Naive thymus-derived CD4-positive, alpha-beta T cell (primary cell): ENCODE measurements at regions not wholly inside any gene's neighbourhood (a gene's known extent, or its start where the extent isn't known, plus 50 kb on each side); places are given as distances from the start of the nearest gene placed in this dataset.

Source experiments
- ATAC-seq: fragments of 150-1000 bp; cut with Tn5 transposase; 2 replicates; pipeline ENCODE4 v1.10.0; 2021; ENCODE audit warnings: mild to moderate bottlenecking, moderate library complexity
- CTCF ChIA-PET: fragments of 350-600 bp; sonication (Branson Sonifier 250); formaldehyde crosslinking; loops from one replicate; lab custom pipeline; 2021; ENCODE audit warnings: antibody characterized with exemption; lab: Charles Lee
- POLR2A ChIA-PET: fragments of 350-600 bp; sonication (Branson Sonifier 250); formaldehyde crosslinking; loops from one replicate; lab custom pipeline; 2021; ENCODE audit warnings: antibody characterized with exemption, inconsistent platforms; lab: Charles Lee
- DNase-seq, 9 donors: peaks; one replicate each; pipeline versions ENCODE4 v3.0.0 to v3.0.0-alpha.2; 2020 to 2022; ENCODE audit warnings: mixed read lengths in 1 of 9
- H3K27ac ChIP-seq: one replicate; pipeline ENCODE4 v1.7.0; 2013; ENCODE audit warnings: mild to moderate bottlenecking, low read depth, low read length, moderate library complexity
- H3K27me3 ChIP-seq, 2 donors: one replicate each; pipeline ENCODE4 v1.7.0; 2013; ENCODE audit warnings: low read length in 2 of 2, mild to moderate bottlenecking in 2 of 2, moderate library complexity in 2 of 2; ENCODE audit not compliant: control insufficient read depth in 2 of 2, insufficient read depth in 2 of 2
- H3K36me3 ChIP-seq, 3 experiments: 1 replicate in 2 of 3; 2 replicates in 1 of 3; pipeline ENCODE4 v1.7.0; 2013; ENCODE audit warnings: low read length in 3 of 3, mild to moderate bottlenecking in 3 of 3, moderate library complexity in 1 of 3; ENCODE audit not compliant: insufficient read depth in 3 of 3, control insufficient read depth in 2 of 3
- H3K4me1 ChIP-seq, 2 donors: one replicate each; pipeline ENCODE4 v1.7.0; 2013; ENCODE audit warnings: low read length in 2 of 2, mild to moderate bottlenecking in 2 of 2, moderate library complexity in 1 of 2; ENCODE audit not compliant: control insufficient read depth in 2 of 2, insufficient read depth in 2 of 2
- H3K4me3 ChIP-seq: 2 replicates; pipeline ENCODE4 v1.7.0; 2013; ENCODE audit warnings: mild to moderate bottlenecking, low read length
- H3K9me3 ChIP-seq, 3 experiments: 1 replicate in 2 of 3; 2 replicates in 1 of 3; pipeline ENCODE4 v1.7.0; 2013; ENCODE audit warnings: low read length in 3 of 3; ENCODE audit not compliant: control insufficient read depth in 2 of 3
- H3K27ac Mint-ChIP-seq, 9 donors: one replicate each; pipeline ENCODE4 v1.8.0; 2020 to 2022; ENCODE audit warnings: mixed read lengths in 9 of 9, mild to moderate bottlenecking in 8 of 9, moderate library complexity in 5 of 9, inconsistent platforms in 2 of 9
- H3K27me3 Mint-ChIP-seq, 5 donors: one replicate each; pipeline ENCODE4 v1.8.0; 2021 to 2022; ENCODE audit warnings: mixed read lengths in 5 of 5, mild to moderate bottlenecking in 1 of 5
- H3K36me3 Mint-ChIP-seq, 5 donors: one replicate each; pipeline ENCODE4 v1.8.0; 2020 to 2022; ENCODE audit warnings: mixed read lengths in 5 of 5, mild to moderate bottlenecking in 3 of 5, inconsistent platforms in 1 of 5
- H3K4me1 Mint-ChIP-seq, 7 donors: one replicate each; pipeline ENCODE4 v1.8.0; 2020 to 2022; ENCODE audit warnings: mixed read lengths in 7 of 7, mild to moderate bottlenecking in 3 of 7, inconsistent platforms in 1 of 7
- H3K4me3 Mint-ChIP-seq, 10 donors: one replicate each; pipeline ENCODE4 v1.8.0; 2020 to 2022; ENCODE audit warnings: mild to moderate bottlenecking in 10 of 10, mixed read lengths in 10 of 10, moderate library complexity in 6 of 10, inconsistent platforms in 2 of 10
- H3K9me3 Mint-ChIP-seq, 11 donors: one replicate each; pipeline ENCODE4 v1.8.0; 2020 to 2022; ENCODE audit warnings: mixed read lengths in 11 of 11, mild to moderate bottlenecking in 4 of 11, inconsistent platforms in 1 of 11, moderate library complexity in 1 of 11
- intact Hi-C, 2 donors: fragments of 100-400 bp; cut with micrococcal nuclease; formaldehyde crosslinking; loops; one replicate each; pipeline ENCODE4 v1.15.1; 2023

- no peaks in the 10 kb centered on the region for H3K36me3 Mint-ChIP-seq
- CTCF ChIA-PET: no interaction called here
- peaks cover 0 to 4% (median 0%) of the 10 kb centered on the region in 11 donors for H3K9me3 Mint-ChIP-seq
- no peak overlapping the region for H3K27ac ChIP-seq
- H3K4me3 Mint-ChIP-seq: no peak overlapping the region
- POLR2A ChIA-PET: no interaction called here
- H3K27me3 ChIP-seq: no peaks in the 10 kb centered on the region
- H3K4me3 ChIP-seq: no peak overlapping the region
- no peaks in the 10 kb centered on the region for H3K4me1 ChIP-seq
- H3K9me3 ChIP-seq: no peaks in the 10 kb centered on the region
- no peaks in the 10 kb centered on the region for H3K36me3 ChIP-seq
- ATAC-seq (no peak), DNase-seq (no peak)
- intact Hi-C loops: no loop called here
- H3K27me3 Mint-ChIP-seq: peaks cover 0 to 13% (median 6%) of the 10 kb centered on the region in 5 donors
- no peaks in the 10 kb centered on the region for H3K4me1 Mint-ChIP-seq
- H3K27ac Mint-ChIP-seq: no peak overlapping the region
These were observed 261.7 kb downstream of the NEDD1 start for GRCh38 chr12:97168804-97169203.

GRCh38 chr12:97169889-97170567 is 263.0 kb downstream of the NEDD1 start:
- CTCF ChIA-PET: no interaction called here
- no peak overlapping the region for H3K4me3 ChIP-seq
- ATAC-seq (no peak), DNase-seq (no peak)
- Mint-ChIP-seq H3K4me3 (no peak overlapping the region), H3K4me1 (no peaks in the 10 kb centered on the region), H3K36me3 (no peaks in the 10 kb centered on the region), H3K27ac (no peak overlapping the region), H3K9me3 (no peaks in the 10 kb centered on the region), H3K27me3 (peaks cover 0 to 8% (median 0%) of the 10 kb centered on the region in 5 donors)
- no peak overlapping the region for H3K27ac ChIP-seq
- no peaks in the 10 kb centered on the region for H3K9me3 ChIP-seq
- POLR2A ChIA-PET: no interaction called here
- H3K4me1 ChIP-seq: no peaks in the 10 kb centered on the region
- H3K27me3 ChIP-seq: no peaks in the 10 kb centered on the region
- H3K36me3 ChIP-seq: no peaks in the 10 kb centered on the region
- intact Hi-C loops: no loop called here

DNA sequence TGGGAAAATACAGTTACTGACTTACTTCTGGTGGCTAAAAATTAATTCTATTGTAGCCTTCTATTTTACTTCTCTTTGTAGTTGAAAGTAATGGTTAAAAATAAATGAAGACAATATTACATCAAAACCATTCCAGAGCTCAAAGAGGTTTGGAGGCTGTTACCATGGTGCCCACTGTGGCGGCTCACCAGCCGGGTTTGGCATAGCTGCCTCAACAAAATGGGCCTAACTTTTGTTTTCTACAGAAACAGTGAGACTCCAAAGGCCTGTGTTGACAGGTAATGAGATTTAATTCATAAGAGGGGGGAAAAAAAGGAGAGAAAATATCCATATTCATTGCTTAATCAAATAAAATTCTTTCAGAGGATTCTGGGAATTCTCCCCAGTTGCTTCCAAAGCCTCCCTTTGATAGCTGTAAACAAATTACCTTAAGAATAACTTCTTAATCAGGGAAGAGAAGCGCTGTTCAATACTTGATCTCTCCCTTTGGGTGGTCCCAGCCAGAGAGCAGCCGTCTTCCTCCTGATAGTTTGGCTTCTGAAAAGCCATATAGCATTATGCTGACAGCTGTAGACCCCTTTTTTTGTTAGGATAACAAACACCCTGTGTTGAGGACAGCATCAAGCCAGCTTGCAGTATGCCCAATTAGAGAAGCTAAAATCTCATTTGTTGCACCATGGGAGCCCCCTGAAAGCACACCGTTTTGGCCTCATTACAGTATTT is 266.8 kb downstream of the NEDD1 start:
- CTCF ChIA-PET: no interaction called here
- Histone ChIP-seq H3K4me1 (no peaks in the 10 kb centered on the region), H3K27me3 (no peaks in the 10 kb centered on the region), H3K36me3 (no peaks in the 10 kb centered on the region), H3K4me3 (no peak overlapping the region), H3K9me3 (no peaks in the 10 kb centered on the region), H3K27ac (no peak overlapping the region)
- POLR2A ChIA-PET: no interaction called here
- DNase-seq: no peak
- no peaks in the 10 kb centered on the region for H3K36me3 Mint-ChIP-seq
- H3K4me1 Mint-ChIP-seq: no peaks in the 10 kb centered on the region
- peaks cover 0 to 8% (median 0%) of the 10 kb centered on the region in 11 donors for H3K9me3 Mint-ChIP-seq
- ATAC-seq: no peak
- no peak overlapping the region for H3K4me3 Mint-ChIP-seq
- no peak overlapping the region for H3K27ac Mint-ChIP-seq
- peaks cover 0 to under 1% (median 0%) of the 10 kb centered on the region in 5 donors for H3K27me3 Mint-ChIP-seq
- intact Hi-C loops: no loop called here

- no peak overlapping the region for H3K4me3 ChIP-seq
- no peak overlapping the region for H3K27ac Mint-ChIP-seq
- no peak for ATAC-seq
- intact Hi-C loops: no loop called here
- CTCF ChIA-PET: no interaction called here
- peaks cover 0 to 16% (median 5%) of the 10 kb centered on the region in 5 donors for H3K27me3 Mint-ChIP-seq
- H3K4me1 ChIP-seq: no peaks in the 10 kb centered on the region
- DNase-seq: no peak
- no peaks in the 10 kb centered on the region for H3K36me3 Mint-ChIP-seq
- no peak overlapping the region for H3K27ac ChIP-seq
- H3K9me3 ChIP-seq: no peaks in the 10 kb centered on the region
- no peaks in the 10 kb centered on the region for H3K27me3 ChIP-seq
- no peaks in the 10 kb centered on the region for H3K4me1 Mint-ChIP-seq
- H3K4me3 Mint-ChIP-seq: no peak overlapping the region
- POLR2A ChIA-PET: no interaction called here
- H3K36me3 ChIP-seq: no peaks in the 10 kb centered on the region
- H3K9me3 Mint-ChIP-seq: peaks cover 0 to 8% (median 0%) of the 10 kb centered on the region in 11 donors
These were observed 270.4 kb downstream of the NEDD1 start for GRCh38 chr12:97177481-97177880.

- intact Hi-C loops: no loop called here
- Mint-ChIP-seq H3K4me1 (no peaks in the 10 kb centered on the region), H3K27ac (no peak overlapping the region), H3K4me3 (no peak overlapping the region), H3K36me3 (peaks cover 0 to 4% (median 0%) of the 10 kb centered on the region in 5 donors), H3K27me3 (peaks cover 0 to 37% (median 14%) of the 10 kb centered on the region in 5 donors), H3K9me3 (peaks cover 0 to 8% (median 3%) of the 10 kb centered on the region in 11 donors)
- Histone ChIP-seq H3K9me3 (no peaks in the 10 kb centered on the region), H3K27ac (no peak overlapping the region), H3K36me3 (no peaks in the 10 kb centered on the region), H3K4me3 (no peak overlapping the region), H3K27me3 (no peaks in the 10 kb centered on the region), H3K4me1 (no peaks in the 10 kb centered on the region)
- DNase-seq (no peak), ATAC-seq (no peak)
- ChIA-PET CTCF (no interaction called here), POLR2A (no interaction called here)
These were observed 274.7 kb downstream of the NEDD1 start for GRCh38 chr12:97181571-97182265.

- Mint-ChIP-seq H3K4me3 (no peak overlapping the region), H3K36me3 (peaks cover 0 to 4% (median 0%) of the 10 kb centered on the region in 5 donors), H3K4me1 (no peaks in the 10 kb centered on the region), H3K9me3 (peaks cover 0 to 11% (median 4%) of the 10 kb centered on the region in 11 donors), H3K27me3 (peaks cover 0 to 44% (median 17%) of the 10 kb centered on the region in 5 donors), H3K27ac (no peak overlapping the region)
- DNase-seq: no peak
- Histone ChIP-seq H3K4me1 (no peaks in the 10 kb centered on the region), H3K36me3 (no peaks in the 10 kb centered on the region), H3K27ac (no peak overlapping the region), H3K27me3 (no peaks in the 10 kb centered on the region), H3K9me3 (no peaks in the 10 kb centered on the region), H3K4me3 (no peak overlapping the region)
- intact Hi-C loops: no loop called here
- ChIA-PET POLR2A (no interaction called here), CTCF (interaction anchor here (0.7 kb wide), 1 partner anchor 598 kb away, joined by 3 read pairs; no protein-coding TSS in a partner anchor)
- no peak for ATAC-seq
These were observed 275.7 kb downstream of the NEDD1 start for GRCh38 chr12:97182769-97183168.
